ENCODE measurements at regions not wholly inside any gene's neighbourhood (a gene's known extent, or its start where the extent isn't known, plus 50 kb on each side); places are given as distances from the start of the nearest gene placed in this dataset.

DNA sequence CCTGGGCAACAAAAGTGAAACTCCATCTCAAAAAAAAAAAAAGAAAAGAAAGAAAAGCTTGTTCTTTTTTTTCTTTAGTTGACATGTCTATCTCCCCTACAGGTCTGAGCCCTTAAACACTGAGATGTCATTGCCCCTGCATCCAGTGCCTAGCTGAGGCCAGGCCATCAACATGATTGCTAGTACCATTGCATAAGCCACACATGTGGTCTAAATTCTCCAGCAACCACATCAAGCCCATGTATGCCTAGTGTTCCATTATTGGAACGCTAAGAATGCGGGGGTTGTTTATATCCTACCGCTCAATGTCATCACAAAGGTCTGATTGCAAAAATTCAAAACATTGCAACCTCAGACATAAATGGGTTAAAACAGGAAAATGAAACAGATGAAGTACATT lies 62.7 kb downstream of the NPTX2 start:
- no peak for DNase-seq

DNA sequence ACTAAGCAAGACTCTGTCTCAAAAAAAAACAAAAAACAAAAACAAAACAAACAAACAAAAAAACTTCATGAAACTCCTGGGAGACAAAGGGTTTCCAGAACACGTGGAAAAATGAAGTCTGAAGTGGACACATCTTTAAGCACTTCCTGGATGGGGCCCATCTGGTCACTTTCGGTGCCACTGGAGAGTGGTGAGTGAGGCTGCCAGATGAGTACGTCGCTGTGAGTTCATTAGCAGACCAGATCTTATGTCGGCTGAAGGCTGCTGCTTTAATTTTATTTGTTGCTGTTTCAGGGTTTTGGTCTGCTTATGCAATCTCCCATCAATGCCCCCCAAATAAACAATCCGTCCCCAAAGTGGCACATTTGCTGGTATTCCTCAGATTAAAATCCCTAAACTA lies 64.4 kb downstream of the NPTX2 start:
- peak; percentile 21 for DNase-seq

DNA sequence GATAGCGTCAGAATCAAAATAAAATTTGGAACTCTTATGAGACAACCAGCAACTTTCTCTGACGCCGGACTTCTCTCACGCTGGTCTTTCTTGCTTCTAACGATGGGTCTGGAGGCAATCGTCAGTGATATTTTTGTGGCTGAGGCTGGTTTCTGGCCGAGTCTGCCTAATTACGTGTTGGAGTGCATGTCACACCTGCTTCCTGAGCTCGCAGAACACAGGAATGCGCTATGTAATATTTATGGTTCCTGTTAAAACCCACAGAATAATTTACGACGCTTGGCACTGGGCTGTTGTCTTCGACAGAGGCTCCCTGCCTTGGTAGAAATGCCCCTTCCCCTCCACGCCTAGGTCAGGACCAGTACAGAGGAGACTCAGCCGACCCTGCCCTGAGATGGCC lies 64.9 kb downstream of the NPTX2 start:
- peak; percentile 45 for DNase-seq

DNA sequence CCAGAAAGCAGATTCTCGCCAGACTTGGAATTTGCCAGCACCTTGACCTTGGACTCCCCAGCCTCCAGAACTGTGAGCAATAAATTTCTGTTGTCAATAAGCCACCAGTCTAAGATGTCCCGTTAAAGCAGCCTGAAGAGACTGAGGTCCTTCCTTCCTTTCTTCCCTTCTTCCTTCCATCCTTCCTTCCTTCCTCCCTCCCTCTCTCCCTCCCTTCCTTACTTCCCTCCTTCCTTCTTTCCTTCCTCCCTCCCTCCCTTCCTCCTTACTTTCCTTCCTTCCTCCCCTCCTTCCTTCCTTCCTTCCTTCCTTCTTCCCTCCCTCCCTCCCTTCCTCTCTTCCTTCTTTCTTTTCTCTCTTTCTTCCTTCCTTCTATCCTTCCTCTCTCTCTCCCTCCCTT lies 66.4 kb downstream of the NPTX2 start:
- no peak for DNase-seq

DNA sequence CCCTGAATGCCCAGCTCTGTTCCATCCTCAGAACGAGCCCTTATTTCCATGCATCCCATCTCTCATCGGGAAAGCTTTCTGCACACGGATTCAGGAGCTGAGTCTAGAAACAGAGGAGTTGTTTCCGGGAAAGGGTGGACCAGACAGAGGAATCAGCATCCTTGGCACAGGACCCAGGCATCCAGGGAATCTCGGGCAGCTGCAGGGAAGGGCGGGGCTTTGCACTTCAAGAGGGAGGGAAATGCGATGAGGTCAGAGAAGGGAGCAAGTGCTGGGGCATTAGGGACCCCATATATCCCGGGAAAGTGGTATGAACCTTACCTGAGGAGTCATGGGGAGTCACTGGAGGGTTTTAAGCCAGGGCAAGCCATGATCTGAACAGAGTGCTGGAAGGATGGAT lies 68.5 kb downstream of the NPTX2 start:
- no peak for DNase-seq

DNA sequence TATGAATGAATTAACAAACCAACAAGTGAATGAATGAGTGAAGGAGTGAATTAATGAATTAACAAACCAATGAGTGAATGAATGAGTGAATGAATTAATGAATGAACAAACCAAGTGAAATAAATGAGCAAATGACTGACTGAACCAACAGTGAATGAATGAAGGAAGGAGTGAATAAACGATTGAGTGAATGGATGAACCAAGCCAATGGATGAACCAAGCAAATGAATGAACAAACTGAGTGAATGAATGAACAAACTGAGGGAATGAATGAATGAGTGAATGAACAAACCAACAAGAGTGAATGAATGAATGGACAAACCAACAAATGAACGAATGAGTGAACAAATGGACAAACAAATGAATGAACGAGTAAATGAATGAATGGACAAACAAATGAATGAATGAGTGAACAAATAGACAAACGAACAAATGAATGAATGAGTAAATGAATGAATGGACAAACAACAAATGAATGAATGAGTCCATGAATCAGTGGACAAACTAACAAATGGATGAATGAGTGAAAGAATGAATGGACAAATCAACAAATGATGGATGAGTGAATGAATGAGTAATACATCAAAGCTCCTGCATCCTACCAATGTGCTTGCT lies 69.5 kb downstream of the NPTX2 start:
- DNase-seq: no peak

DNA sequence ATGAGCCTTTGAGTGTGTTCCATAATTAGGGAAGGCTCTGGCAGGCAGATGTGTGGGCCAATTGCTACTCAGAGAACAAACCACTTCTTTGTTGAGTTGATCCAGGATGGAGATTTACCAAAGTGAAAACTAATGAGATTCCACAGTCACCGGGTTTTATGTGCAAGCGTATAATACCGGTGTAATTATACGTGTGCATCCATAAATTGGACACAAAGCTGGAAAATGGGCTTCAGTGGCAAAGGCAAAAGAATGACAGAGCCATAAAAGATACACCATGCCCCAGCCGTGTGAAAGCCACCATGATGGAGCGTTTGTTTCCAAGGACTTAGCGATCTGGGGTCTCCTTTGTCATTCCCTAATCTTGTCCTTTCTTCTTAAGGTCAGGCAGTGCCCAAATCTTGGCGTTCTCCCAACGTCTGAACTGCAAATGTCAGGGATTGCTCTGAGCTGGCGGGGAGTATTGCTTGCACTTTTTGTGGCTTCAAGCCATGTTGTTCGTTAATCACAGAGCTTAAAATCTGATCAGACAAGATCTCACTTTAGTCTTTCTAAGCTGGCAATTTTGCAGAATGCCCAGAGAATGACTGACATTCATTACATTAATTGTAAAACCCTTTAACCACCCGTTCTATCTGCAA lies 70.1 kb downstream of the NPTX2 start:
- peak; percentile 77 for DNase-seq

DNA sequence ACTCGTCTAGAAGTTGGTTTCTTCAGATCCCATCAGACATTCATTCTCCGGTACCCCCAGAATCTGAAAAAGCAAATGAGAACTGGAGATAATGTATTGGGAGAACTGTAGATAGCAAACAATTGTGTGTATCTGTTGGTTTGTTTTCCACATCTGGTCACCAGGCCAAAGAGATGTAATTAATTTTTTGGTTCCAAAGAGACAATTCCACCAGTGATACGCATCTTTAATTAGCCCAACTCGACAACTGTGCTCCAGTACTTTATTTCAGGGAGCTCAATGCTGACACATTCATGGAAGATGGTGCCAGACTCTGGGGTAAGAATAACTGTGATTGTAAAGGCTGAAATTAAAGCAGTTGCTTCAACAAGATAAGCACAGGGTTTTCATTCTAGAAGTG lies 74.5 kb downstream of the NPTX2 start:
- no peak for DNase-seq

DNA sequence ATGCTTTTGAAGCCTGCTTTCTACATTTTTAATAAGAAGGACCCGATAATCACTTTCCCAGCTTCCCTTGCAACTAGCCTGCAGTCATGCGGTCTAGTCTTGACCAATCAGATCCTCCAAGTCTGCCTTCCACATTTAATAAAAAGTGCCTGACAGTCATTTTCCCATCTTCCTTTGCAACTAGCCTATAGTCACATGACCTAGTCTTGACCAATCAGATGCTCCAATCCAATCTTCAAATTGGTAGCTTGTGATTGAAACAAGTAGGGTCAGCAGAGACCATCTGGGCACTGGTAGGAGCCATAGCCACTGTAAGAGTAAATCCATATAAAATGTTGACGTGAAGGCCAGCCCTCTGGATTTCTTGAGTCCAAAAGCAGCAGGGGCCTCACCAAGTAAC lies 80.0 kb downstream of the NPTX2 start:
- DNase-seq: no peak

DNA sequence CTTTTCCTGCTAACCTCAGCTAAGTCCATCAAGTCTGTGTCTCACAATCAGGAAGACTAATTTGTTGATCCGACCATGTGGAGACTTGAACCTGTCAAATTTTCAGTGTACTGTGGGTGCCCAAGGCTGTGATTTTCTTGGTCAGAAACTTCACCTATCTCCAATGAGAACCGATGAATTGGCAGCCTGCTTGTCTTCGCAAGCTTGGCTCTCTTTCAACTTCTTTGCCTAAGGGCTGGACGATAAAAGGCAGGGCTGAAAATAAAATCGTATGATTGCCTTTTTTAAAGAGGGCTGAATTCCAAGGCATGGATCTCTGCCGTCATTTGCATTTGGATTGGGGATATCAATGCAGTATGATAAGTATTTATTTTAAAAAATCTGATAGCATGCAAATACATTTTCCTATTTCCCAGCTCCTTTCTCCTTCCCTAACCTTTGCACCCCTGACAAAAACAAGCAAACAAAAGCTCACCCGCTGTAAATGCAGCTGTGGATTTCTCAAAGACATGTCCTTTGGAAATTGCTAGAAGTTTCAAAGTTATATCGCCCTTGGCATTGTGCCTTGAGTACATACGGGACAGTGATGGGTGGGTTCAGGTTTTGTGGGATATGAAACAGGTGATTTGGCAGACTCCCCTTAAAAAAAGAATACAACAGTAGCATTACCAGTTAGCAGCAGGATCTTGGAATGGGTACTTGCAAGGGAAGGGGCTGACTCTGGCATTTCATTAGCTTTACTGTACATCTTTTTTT lies 80.6 kb downstream of the NPTX2 start:
- no peak for DNase-seq

DNA sequence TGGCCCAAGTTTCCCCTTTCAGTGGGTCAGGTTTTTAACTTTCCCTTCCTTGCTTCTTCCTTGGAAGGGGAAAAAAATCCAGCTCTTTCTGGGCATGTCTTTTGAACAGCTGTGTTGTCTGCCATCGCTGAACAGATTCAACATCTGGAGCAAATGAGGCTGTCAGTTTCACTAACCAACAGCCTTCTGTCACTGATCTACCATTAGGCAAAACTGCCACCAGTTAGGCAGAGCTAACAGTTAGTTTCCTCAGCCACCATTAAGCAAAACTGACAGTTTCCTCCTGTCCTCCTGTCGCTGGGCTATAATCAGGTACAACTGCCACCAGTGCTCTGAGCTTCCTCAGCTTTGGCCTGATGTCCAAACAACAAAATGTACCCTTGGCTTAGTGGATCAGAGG lies 81.9 kb downstream of the NPTX2 start:
- DNase-seq: no peak

DNA sequence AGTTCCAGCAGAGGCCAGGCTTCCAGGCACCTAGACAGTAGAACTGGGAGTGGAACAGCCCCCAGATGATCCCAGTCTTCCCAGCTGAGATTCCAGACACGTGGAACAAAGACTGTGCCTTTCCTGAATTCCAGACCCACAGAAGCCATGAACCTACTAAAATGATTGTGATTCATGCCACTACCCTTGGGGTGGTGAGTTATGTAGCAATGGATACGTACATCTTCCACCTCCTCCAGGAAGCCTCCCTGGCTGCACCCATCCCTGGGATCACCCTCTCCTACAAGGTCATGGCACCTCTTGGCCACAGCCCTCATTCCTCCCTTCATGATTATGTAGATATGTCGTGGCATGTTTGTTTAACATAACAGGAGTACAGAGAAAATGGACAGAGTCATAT lies 83.4 kb downstream of the NPTX2 start:
- no peak for DNase-seq

DNA sequence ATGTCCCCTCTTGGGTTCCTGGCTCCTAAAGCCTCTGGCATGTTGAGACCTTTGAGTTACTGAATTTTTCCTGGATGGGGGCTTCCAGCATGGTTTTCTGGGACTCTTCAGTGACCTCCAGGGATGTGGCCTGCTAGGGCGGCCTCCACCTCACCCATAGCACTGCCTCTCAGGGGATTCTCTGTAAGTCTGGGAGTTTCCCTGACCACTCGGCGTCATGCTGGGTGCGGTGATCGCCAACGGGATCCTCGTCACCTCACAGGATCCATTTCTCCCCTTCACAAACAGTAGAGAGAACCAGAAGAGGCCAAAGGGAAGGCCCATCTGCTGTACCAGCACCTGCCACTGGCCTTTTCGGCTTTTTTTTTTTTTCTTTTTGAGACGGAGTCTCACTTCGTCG lies 84.3 kb downstream of the NPTX2 start:
- no peak for DNase-seq

DNA sequence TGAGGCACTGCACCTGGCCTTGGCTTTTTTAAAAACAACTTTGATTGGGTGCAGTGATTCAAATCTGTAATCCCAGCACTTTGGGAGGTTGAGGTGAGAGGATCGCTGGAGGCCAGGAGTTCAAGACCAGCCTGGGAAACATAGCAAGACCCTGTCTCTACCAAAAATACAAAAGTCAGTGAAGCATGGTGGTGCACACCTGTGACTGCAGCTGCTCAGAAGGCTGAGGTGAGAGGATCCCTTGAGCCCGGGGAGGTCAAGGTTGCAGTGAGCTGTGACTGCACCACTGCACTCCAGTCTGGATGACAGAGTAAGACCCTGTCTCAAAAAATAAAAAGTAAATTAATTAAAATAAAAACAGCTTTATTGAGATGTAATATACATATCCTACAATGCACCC lies 84.9 kb downstream of the NPTX2 start:
- no peak for DNase-seq

DNA sequence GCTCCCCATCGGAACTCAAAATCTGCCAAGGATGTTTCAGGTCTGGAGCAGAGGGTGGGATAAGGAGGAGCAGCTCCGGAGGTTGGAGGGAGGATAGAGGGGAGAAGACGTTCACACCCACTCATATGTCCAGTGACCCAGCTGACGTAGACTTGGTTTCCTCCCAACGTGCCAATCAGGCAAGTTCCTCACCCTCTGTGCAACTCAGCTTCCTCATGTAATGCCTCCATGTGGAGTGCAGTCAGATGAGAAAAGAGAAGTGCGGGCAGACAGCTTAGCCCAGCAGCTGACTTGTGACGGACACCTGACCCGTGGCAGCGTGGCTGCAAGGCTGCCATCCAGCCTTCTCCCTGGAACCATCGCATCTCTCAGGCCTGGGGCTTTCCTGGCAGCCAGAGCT lies 86.8 kb downstream of the NPTX2 start:
- DNase-seq: peak; percentile 11

DNA sequence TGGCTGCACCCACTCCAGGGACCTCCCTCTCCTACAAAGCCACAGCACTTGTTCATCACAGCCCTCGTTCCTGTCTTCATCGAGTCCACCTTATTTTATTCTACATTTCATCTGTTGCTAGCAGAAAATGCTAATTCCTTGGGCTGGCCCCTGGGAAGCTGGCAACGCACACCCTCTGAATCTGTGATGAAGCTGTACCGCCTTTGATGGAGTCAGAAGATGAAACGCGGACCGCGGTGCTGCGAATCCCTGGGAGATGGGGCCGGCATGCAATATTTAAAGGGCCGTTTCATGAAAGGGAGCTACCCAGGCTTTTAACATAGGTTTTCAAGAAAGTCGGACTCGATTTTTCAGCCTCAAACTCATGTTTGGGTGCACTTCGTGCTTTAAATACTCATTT lies 88.5 kb downstream of the NPTX2 start:
- no peak for DNase-seq

DNA sequence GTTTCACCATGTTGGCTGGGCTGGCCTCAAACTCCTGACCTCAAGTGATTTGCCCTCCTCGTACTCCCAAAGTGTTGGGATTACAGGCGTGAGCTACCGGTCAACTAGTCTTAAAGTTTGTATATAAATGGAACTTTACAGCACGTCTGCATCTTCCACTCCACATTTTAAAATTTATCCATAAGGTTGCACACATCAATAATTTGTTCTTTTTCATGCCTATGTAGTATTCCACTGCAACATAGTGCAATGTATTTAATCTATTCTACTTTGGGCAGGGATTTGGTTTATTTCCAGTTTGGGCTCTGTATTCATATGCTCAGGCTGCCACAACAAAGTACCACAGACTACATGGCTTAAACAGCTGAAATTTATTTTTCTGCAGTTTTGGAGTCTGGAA lies 90.0 kb downstream of the NPTX2 start:
- DNase-seq: no peak

DNA sequence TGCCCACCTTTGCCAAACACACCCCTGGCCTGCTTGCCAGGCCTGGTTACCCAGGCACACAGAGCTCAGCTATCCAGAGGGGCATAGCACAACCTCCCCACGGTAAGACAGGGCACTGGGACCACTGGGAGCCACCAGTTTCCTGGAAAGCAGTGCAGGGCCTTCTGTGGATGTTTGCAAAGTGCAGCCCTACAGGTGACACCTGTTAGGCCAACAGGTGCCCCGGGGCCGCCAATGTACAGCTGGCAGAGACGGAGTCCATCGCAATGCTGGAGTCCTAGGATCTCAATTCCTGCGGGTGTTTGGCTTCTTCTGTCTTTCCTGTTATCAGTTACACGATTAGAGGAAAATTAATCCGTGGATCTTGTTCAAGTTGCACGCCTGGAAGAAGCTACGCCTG lies 94.9 kb downstream of the NPTX2 start:
- no peak for DNase-seq

DNA sequence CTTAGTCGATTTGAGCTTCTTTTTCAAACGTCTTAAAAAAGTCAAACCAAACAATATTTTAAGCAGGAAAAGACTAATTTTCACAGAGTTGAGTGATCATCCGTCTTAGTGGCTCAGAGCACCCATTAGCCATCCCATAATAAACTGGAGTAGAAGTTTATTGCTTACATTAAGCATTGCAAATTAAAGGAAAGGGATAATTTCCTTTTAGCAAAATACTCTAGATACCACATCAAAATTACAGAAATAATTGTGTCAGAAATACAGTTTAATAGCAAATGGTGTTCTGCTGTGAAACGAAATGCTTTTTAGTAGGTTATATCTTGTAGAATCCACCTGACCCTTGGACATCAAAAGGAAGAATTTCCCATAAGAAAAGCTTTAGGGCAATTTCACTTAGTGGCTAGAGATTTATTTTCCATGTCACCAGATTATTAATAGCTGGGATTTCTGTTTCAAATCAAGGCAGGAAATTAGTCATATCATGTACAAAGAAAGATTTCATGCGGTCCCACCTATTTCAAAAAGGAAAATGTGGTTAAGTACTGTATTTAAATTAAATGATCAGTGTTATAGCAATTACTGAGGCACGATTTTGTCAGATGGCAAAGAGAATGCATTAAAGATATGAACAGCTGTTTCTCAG lies 96.2 kb downstream of the NPTX2 start:
- no peak for DNase-seq

DNA sequence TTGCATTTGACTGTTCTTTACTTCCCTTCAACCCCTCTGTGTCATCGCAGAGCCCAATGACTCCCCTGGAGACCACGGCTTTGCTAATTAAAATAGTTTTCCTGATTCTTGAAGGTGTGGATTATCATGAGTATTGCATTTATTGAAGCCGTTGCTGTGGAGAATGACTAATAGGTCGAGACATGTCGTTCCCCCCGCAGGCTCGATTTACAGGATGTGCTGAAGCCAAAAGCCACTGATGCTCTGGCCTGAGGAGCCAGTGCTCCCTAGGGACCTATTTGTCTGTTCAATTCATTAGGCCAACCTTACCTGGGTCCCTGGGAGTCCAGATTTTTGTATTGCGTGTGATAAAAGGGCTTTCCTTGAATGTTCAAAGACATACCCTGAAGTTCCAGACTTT lies 102.3 kb downstream of the NPTX2 start:
- DNase-seq: no peak

DNA sequence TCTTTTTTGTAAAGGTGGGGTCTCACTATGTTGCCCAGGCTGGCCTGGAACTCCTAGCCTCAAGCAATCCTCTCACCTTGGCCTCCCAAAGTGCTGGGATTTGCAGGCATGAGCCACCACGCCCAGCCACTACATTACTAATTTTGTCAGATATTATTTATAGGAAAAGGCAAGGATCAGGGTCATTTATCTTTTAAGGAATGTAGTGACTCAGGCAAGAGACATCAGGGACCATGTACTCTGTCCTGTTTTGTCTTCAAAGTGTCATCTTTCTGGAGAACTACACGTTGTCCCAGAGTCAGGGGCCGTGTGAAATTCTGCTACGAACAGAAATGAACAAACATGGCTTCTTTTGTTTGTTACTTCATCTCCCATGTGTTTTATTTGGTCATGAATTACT lies 105.3 kb downstream of the NPTX2 start:
- no peak for DNase-seq

DNA sequence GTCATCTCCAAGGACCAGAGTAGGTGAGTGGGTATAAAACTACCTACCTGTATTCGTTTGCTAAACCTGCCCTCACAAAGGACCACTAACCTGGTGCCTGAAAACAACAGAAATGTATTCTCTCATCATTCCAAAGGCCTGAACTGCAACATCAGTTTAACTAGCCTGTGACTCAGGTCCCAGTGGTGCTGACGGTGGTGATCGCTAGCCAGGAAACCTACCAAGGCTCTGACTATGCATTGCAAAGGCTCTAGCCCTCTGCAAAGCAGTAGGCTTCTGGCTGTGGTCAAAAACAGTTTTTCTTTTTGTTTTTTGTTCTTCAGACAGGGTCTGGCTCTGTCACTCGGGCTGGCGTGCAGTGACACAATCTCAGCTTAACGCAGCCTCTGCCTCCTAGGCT lies 107.5 kb downstream of the NPTX2 start:
- DNase-seq: no peak

DNA sequence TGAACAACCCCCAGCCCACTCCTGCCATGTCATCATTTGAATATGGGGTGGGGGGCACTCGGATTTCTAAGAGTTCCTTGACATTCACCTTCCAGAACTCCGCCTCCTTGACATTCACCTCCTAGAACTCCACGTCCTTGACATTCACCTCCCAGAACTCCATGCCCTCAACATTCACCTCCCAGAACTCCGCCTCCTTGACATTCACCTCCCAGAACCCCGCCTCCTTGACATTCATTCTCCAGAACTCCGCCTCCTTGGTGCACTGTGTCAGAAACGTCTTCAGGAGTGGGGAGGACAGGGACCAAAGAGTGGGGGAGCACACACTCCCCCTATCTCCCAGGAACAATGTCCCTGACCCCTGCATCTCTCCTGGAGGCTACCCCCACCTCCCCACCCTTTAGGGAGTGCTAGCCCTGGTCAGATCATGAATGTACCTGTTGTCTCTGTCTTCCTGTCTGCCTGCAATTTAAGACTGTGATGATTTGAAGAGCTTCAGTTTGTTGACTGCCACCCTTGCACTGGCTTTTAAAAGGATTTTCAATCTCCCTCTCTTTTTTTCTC lies 110.1 kb downstream of the NPTX2 start:
- DNase-seq: no peak

DNA sequence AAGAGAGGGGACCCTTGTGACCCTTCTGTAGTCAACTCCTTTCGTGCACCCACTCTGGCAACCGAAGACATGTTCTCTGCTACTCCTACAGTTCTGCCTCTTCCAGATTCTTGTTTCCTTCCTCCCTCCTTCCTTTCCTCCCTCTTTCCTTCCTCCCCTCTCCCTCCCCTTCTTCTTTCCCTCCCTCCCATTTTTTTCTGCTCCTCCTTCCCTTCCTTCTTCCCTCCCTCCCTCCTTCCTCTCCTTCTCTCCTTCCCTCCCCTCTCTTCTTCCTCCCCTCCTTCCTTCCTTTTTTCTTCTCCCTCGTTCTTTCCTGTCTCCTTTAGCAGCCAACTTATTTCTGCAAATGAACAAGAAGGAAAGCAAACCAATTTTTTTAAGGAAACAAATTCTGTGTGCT lies 111.5 kb downstream of the NPTX2 start:
- no peak for DNase-seq

Measured in NCI-H69 (cell line).